ENCODE measurements at regions not wholly inside any gene's neighbourhood (a gene's known extent, or its start where the extent isn't known, plus 50 kb on each side); places are given as distances from the start of the nearest gene placed in this dataset.
"Not testable (repeated sequence)": the region's sequence is repeated elsewhere in the genome, so short reads cannot be mapped to it uniquely, and the experiment has no call there.

GRCh38 chr3:75265897-75266296 lies 398.2 kb upstream of the FRG2C start:
- no peaks in the 10 kb centered on the region for H3K4me1 ChIP-seq (ENCODE audit: control insufficient read depth in 3 of 3, insufficient read depth in 2 of 3, low read depth in 1 of 3, low read length in 2 of 3)
- H3K9me3 ChIP-seq (ENCODE audit: control insufficient read depth in 2 of 2, insufficient read depth in 1 of 2, low read depth in 1 of 2, low read length in 1 of 2): no peaks in the 10 kb centered on the region
- no peaks in the 10 kb centered on the region for H3K36me3 ChIP-seq (ENCODE audit: control insufficient read depth in 3 of 3, insufficient read depth in 2 of 3, low read depth in 1 of 3, low read length in 3 of 3)
- no peak overlapping the region for H3K27ac ChIP-seq (ENCODE audit: low read depth in 1 of 3, low read length in 2 of 3)
- no peak overlapping the region for H3K4me3 ChIP-seq (ENCODE audit: low read depth in 1 of 3, low read length in 3 of 3)
- H3K27me3 ChIP-seq (ENCODE audit: control insufficient read depth in 3 of 3, insufficient read depth in 3 of 3, low read length in 3 of 3): no peaks in the 10 kb centered on the region
- DNase-seq (no peak), FAIRE-seq (no peak)
- WGBS, 3 donors: 68 to 87% (median 76%) methylated on average over 3 of the region's 3 CpGs

GRCh38 chr3:75268576-75268975 lies 395.6 kb upstream of the FRG2C start:
- not testable (repeated sequence) for FAIRE-seq; H3K27ac ChIP-seq (ENCODE audit: low read depth in 1 of 3, low read length in 2 of 3); H3K9me3 ChIP-seq (ENCODE audit: control insufficient read depth in 2 of 2, insufficient read depth in 1 of 2, low read depth in 1 of 2, low read length in 1 of 2); H3K36me3 ChIP-seq (ENCODE audit: control insufficient read depth in 3 of 3, insufficient read depth in 2 of 3, low read depth in 1 of 3, low read length in 3 of 3); H3K4me3 ChIP-seq (ENCODE audit: low read depth in 1 of 3, low read length in 3 of 3); H3K27me3 ChIP-seq (ENCODE audit: control insufficient read depth in 3 of 3, insufficient read depth in 3 of 3, low read length in 3 of 3); H3K4me1 ChIP-seq (ENCODE audit: control insufficient read depth in 3 of 3, insufficient read depth in 2 of 3, low read depth in 1 of 3, low read length in 2 of 3); DNase-seq
- WGBS, 3 donors: 85 to 94% (median 88%) methylated on average over 2 of the region's 2 CpGs

- not testable (repeated sequence) for DNase-seq; H3K4me1 ChIP-seq (ENCODE audit: control insufficient read depth in 3 of 3, insufficient read depth in 2 of 3, low read depth in 1 of 3, low read length in 2 of 3); H3K9me3 ChIP-seq (ENCODE audit: control insufficient read depth in 2 of 2, insufficient read depth in 1 of 2, low read depth in 1 of 2, low read length in 1 of 2); H3K4me3 ChIP-seq (ENCODE audit: low read depth in 1 of 3, low read length in 3 of 3); H3K27ac ChIP-seq (ENCODE audit: low read depth in 1 of 3, low read length in 2 of 3); H3K27me3 ChIP-seq (ENCODE audit: control insufficient read depth in 3 of 3, insufficient read depth in 3 of 3, low read length in 3 of 3); H3K36me3 ChIP-seq (ENCODE audit: control insufficient read depth in 3 of 3, insufficient read depth in 2 of 3, low read depth in 1 of 3, low read length in 3 of 3); FAIRE-seq
- WGBS, 3 donors: 62 to 69% (median 64%) methylated on average over 4 of the region's 4 CpGs
These were observed 391.9 kb upstream of the FRG2C start for GRCh38 chr3:75272237-75272636.

- no peaks in the 10 kb centered on the region for H3K4me1 ChIP-seq (ENCODE audit: control insufficient read depth in 3 of 3, insufficient read depth in 2 of 3, low read depth in 1 of 3, low read length in 2 of 3)
- H3K27ac ChIP-seq (ENCODE audit: low read depth in 1 of 3, low read length in 2 of 3): no peak overlapping the region
- H3K4me3 ChIP-seq (ENCODE audit: low read depth in 1 of 3, low read length in 3 of 3): no peak overlapping the region
- H3K9me3 ChIP-seq (ENCODE audit: control insufficient read depth in 2 of 2, insufficient read depth in 1 of 2, low read depth in 1 of 2, low read length in 1 of 2): no peaks in the 10 kb centered on the region
- no peaks in the 10 kb centered on the region for H3K27me3 ChIP-seq (ENCODE audit: control insufficient read depth in 3 of 3, insufficient read depth in 3 of 3, low read length in 3 of 3)
- WGBS, 3 donors: 26 to 42% (median 39%) methylated on average over 2 of the region's 2 CpGs
- FAIRE-seq (no peak), DNase-seq (no peak)
- no peaks in the 10 kb centered on the region for H3K36me3 ChIP-seq (ENCODE audit: control insufficient read depth in 3 of 3, insufficient read depth in 2 of 3, low read depth in 1 of 3, low read length in 3 of 3)
These were observed 391.4 kb upstream of the FRG2C start for GRCh38 chr3:75272691-75273090.

- H3K27me3 ChIP-seq (ENCODE audit: control insufficient read depth in 3 of 3, insufficient read depth in 3 of 3, low read length in 3 of 3); H3K9me3 ChIP-seq (ENCODE audit: control insufficient read depth in 2 of 2, insufficient read depth in 1 of 2, low read depth in 1 of 2, low read length in 1 of 2); H3K4me1 ChIP-seq (ENCODE audit: control insufficient read depth in 3 of 3, insufficient read depth in 2 of 3, low read depth in 1 of 3, low read length in 2 of 3); H3K27ac ChIP-seq (ENCODE audit: low read depth in 1 of 3, low read length in 2 of 3); FAIRE-seq; H3K4me3 ChIP-seq (ENCODE audit: low read depth in 1 of 3, low read length in 3 of 3); H3K36me3 ChIP-seq (ENCODE audit: control insufficient read depth in 3 of 3, insufficient read depth in 2 of 3, low read depth in 1 of 3, low read length in 3 of 3); DNase-seq: not testable (repeated sequence)
- WGBS, 3 donors: 55 to 71% (median 57%) methylated on average over 3 of the region's 3 CpGs
These were observed 378.5 kb upstream of the FRG2C start for GRCh38 chr3:75285531-75286148.

- H3K4me3 ChIP-seq (ENCODE audit: low read depth in 1 of 3, low read length in 3 of 3): not testable (repeated sequence)
These were observed 375.1 kb upstream of the FRG2C start for GRCh38 chr3:75288972-75289574.

GRCh38 chr3:75294124-75294523 lies 370.0 kb upstream of the FRG2C start:
- WGBS, 3 donors: 12 to 18% (median 12%) methylated on average over 4 of the region's 4 CpGs
- no peak overlapping the region for H3K4me3 ChIP-seq (ENCODE audit: low read depth in 1 of 3, low read length in 3 of 3)
- peak; percentile 55 for FAIRE-seq
- no peaks in the 10 kb centered on the region for H3K9me3 ChIP-seq (ENCODE audit: control insufficient read depth in 2 of 2, insufficient read depth in 1 of 2, low read depth in 1 of 2, low read length in 1 of 2)
- H3K27ac ChIP-seq (ENCODE audit: low read depth in 1 of 3, low read length in 2 of 3): no peak overlapping the region
- H3K27me3 ChIP-seq (ENCODE audit: control insufficient read depth in 3 of 3, insufficient read depth in 3 of 3, low read length in 3 of 3): peaks cover 0 to 6% (median 0%) of the 10 kb centered on the region in 3 donors
- H3K4me1 ChIP-seq (ENCODE audit: control insufficient read depth in 3 of 3, insufficient read depth in 2 of 3, low read depth in 1 of 3, low read length in 2 of 3): no peaks in the 10 kb centered on the region
- H3K36me3 ChIP-seq (ENCODE audit: control insufficient read depth in 3 of 3, insufficient read depth in 2 of 3, low read depth in 1 of 3, low read length in 3 of 3): no peaks in the 10 kb centered on the region
- peak; percentile 11 to 23 for DNase-seq

More at GRCh38 chr3:75288972-75289574, 375.1 kb upstream of the FRG2C start:
- not testable (repeated sequence) for FAIRE-seq; H3K36me3 ChIP-seq (ENCODE audit: control insufficient read depth in 3 of 3, insufficient read depth in 2 of 3, low read depth in 1 of 3, low read length in 3 of 3); H3K27me3 ChIP-seq (ENCODE audit: control insufficient read depth in 3 of 3, insufficient read depth in 3 of 3, low read length in 3 of 3); H3K9me3 ChIP-seq (ENCODE audit: control insufficient read depth in 2 of 2, insufficient read depth in 1 of 2, low read depth in 1 of 2, low read length in 1 of 2); DNase-seq; H3K27ac ChIP-seq (ENCODE audit: low read depth in 1 of 3, low read length in 2 of 3); H3K4me1 ChIP-seq (ENCODE audit: control insufficient read depth in 3 of 3, insufficient read depth in 2 of 3, low read depth in 1 of 3, low read length in 2 of 3)
- 95 to 96% (median 96%) methylated on average over 30 to 37 of the region's 40 CpGs for WGBS, 3 donors

GRCh38 chr3:75295013-75295412 lies 369.1 kb upstream of the FRG2C start:
- no peak overlapping the region for H3K4me3 ChIP-seq (ENCODE audit: low read depth in 1 of 3, low read length in 3 of 3)
- no peaks in the 10 kb centered on the region for H3K4me1 ChIP-seq (ENCODE audit: control insufficient read depth in 3 of 3, insufficient read depth in 2 of 3, low read depth in 1 of 3, low read length in 2 of 3)
- FAIRE-seq (no peak), DNase-seq (no peak)
- WGBS, 3 donors: 49 to 70% (median 51%) methylated on average over 7 of the region's 7 CpGs
- H3K27ac ChIP-seq (ENCODE audit: low read depth in 1 of 3, low read length in 2 of 3): no peak overlapping the region
- peaks cover 0 to 6% (median 0%) of the 10 kb centered on the region in 3 donors for H3K27me3 ChIP-seq (ENCODE audit: control insufficient read depth in 3 of 3, insufficient read depth in 3 of 3, low read length in 3 of 3)
- no peaks in the 10 kb centered on the region for H3K9me3 ChIP-seq (ENCODE audit: control insufficient read depth in 2 of 2, insufficient read depth in 1 of 2, low read depth in 1 of 2, low read length in 1 of 2)
- no peaks in the 10 kb centered on the region for H3K36me3 ChIP-seq (ENCODE audit: control insufficient read depth in 3 of 3, insufficient read depth in 2 of 3, low read depth in 1 of 3, low read length in 3 of 3)

GRCh38 chr3:75296858-75297257 lies 367.3 kb upstream of the FRG2C start:
- FAIRE-seq: no peak
- Histone ChIP-seq H3K4me3 (ENCODE audit: low read depth in 1 of 3, low read length in 3 of 3) (no peak overlapping the region), H3K27ac (ENCODE audit: low read depth in 1 of 3, low read length in 2 of 3) (no peak overlapping the region), H3K27me3 (ENCODE audit: control insufficient read depth in 3 of 3, insufficient read depth in 3 of 3, low read length in 3 of 3) (peaks cover 0 to 6% (median 0%) of the 10 kb centered on the region in 3 donors), H3K9me3 (ENCODE audit: control insufficient read depth in 2 of 2, insufficient read depth in 1 of 2, low read depth in 1 of 2, low read length in 1 of 2) (no peaks in the 10 kb centered on the region), H3K4me1 (ENCODE audit: control insufficient read depth in 3 of 3, insufficient read depth in 2 of 3, low read depth in 1 of 3, low read length in 2 of 3) (no peaks in the 10 kb centered on the region), H3K36me3 (ENCODE audit: control insufficient read depth in 3 of 3, insufficient read depth in 2 of 3, low read depth in 1 of 3, low read length in 3 of 3) (no peaks in the 10 kb centered on the region)
- 16 to 45% (median 24%) methylated on average over 3 of the region's 3 CpGs for WGBS, 3 donors
- peak in 1 of 2 donors; percentile 16 for DNase-seq

Measured in small intestine (tissue), 7 donors.